IMR-90 (cell line): ENCODE measurements at regions not wholly inside any gene's neighbourhood (a gene's known extent, or its start where the extent isn't known, plus 50 kb on each side); places are given as distances from the start of the nearest gene placed in this dataset.

Source experiments
- ATAC-seq: fragments of 200-7000 bp; cut with Tn5 transposase; 2 replicates; pipeline ENCODE4 v1.9.1; 2020; ENCODE audit warnings: low read depth, mild to moderate bottlenecking, moderate library complexity
- BruUV-seq: library from RNA; stranded (reverse); fragments of 400-500 nt; replicated peaks from 2 replicates; lab custom pipeline; 2021; lab: Mats Ljungman, UMichigan
- CTCF ChIA-PET: fragments of 300-600 bp; formaldehyde crosslinking; extraction: SDS; loops from one replicate; lab custom pipeline; 2021; ENCODE audit warnings: antibody characterized with exemption; lab: Yijun Ruan, JAX
- POLR2A ChIA-PET: fragments of 300-600 bp; sonication (Branson Sonifier 250); formaldehyde crosslinking; loops from one replicate; lab custom pipeline; 2022; ENCODE audit warnings: antibody characterized with exemption; ENCODE audit not compliant: unreplicated experiment; lab: Charles Lee
- DNase-seq: peaks from one replicate; pipeline ENCODE4 v3.0.0; 2013
- H2AFZ ChIP-seq: replicated peaks from 2 replicates; pipeline ENCODE3; 2013; ENCODE audit warnings: low read length, mild to moderate bottlenecking; ENCODE audit not compliant: poor library complexity
- H2AK5ac ChIP-seq: 2 replicates; pipeline ENCODE4 v1.6.1; 2013; ENCODE audit warnings: low read depth, low read length, inconsistent platforms
- H2AK9ac ChIP-seq: replicated peaks from 2 replicates; pipeline ENCODE3; 2013; ENCODE audit warnings: mild to moderate bottlenecking, low read depth, low read length, moderate library complexity; ENCODE audit not compliant: poor library complexity
- H2BK120ac ChIP-seq: 2 replicates; pipeline ENCODE4 v1.6.1; 2013; ENCODE audit warnings: low read depth, low read length, inconsistent platforms
- H2BK15ac ChIP-seq: 3 replicates; pipeline ENCODE4 v1.6.1; 2013; ENCODE audit warnings: low read depth, low read length, inconsistent platforms
- H2BK20ac ChIP-seq: 2 replicates; pipeline ENCODE4 v1.6.1; 2013; ENCODE audit warnings: low read depth, mild to moderate bottlenecking, inconsistent platforms, low read length, moderate library complexity
- H2BK5ac ChIP-seq: 2 replicates; pipeline ENCODE4 v1.6.1; 2013; ENCODE audit warnings: mild to moderate bottlenecking, low read depth, low read length, inconsistent platforms; ENCODE audit not compliant: poor library complexity, severe bottlenecking
- H3K14ac ChIP-seq: replicated peaks from 2 replicates; pipeline ENCODE4 v1.6.1; 2013; ENCODE audit warnings: low read depth, low read length, inconsistent platforms
- H3K18ac ChIP-seq: 2 replicates; pipeline ENCODE4 v1.6.1; 2013; ENCODE audit warnings: low read depth, low read length, control low read depth
- H3K23ac ChIP-seq: 2 replicates; pipeline ENCODE4 v1.6.1; 2013; ENCODE audit warnings: low read depth, low read length, inconsistent platforms
- H3K27ac ChIP-seq: 2 replicates; pipeline ENCODE4 v1.5.1; 2013; ENCODE audit warnings: mild to moderate bottlenecking, control low read depth, low read length; ENCODE audit not compliant: insufficient read depth
- H3K27me3 ChIP-seq: 2 replicates; pipeline ENCODE4 v1.6.1; 2013; ENCODE audit warnings: low read length; ENCODE audit not compliant: control insufficient read depth, insufficient read depth
- H3K36me3 ChIP-seq: 2 replicates; pipeline ENCODE4 v1.6.1; 2013; ENCODE audit warnings: low read length, mixed read lengths; ENCODE audit not compliant: control insufficient read depth, insufficient read depth
- H3K4ac ChIP-seq: 2 replicates; pipeline ENCODE4 v1.6.1; 2013; ENCODE audit warnings: low read depth, low read length, inconsistent platforms
- H3K4me1 ChIP-seq: 2 replicates; pipeline ENCODE4 v1.6.1; 2013; ENCODE audit warnings: low read length, mixed read lengths; ENCODE audit not compliant: control insufficient read depth, insufficient read depth
- H3K4me2 ChIP-seq: 2 replicates; pipeline ENCODE4 v1.6.1; 2013; ENCODE audit warnings: low read depth, mild to moderate bottlenecking, control low read depth, low read length, moderate library complexity
- H3K4me3 ChIP-seq: 2 replicates; pipeline ENCODE4 v1.5.1; 2013; ENCODE audit warnings: low read depth, mild to moderate bottlenecking, control low read depth, low read length, moderate library complexity; ENCODE audit not compliant: insufficient read depth
- H3K56ac ChIP-seq: 2 replicates; pipeline ENCODE4 v1.6.1; 2013; ENCODE audit warnings: low read length, inconsistent platforms; ENCODE audit not compliant: insufficient read depth; ENCODE audit errors: extremely low read depth
- H3K79me1 ChIP-seq, 2 experiments: 2 replicates each; pipeline ENCODE4 v1.6.1; 2013; ENCODE audit warnings: low read length in 2 of 2, inconsistent platforms in 1 of 2, low read depth in 1 of 2
- H3K9ac ChIP-seq: 2 replicates; pipeline ENCODE4 v1.6.1; 2013; ENCODE audit warnings: low read depth, low read length, control low read depth
- H3K9me1 ChIP-seq: 2 replicates; pipeline ENCODE4 v1.6.1; 2013; ENCODE audit warnings: low read length, inconsistent platforms; ENCODE audit not compliant: insufficient read depth
- H3K9me3 ChIP-seq: 2 replicates; pipeline ENCODE4 v1.6.1; 2013; ENCODE audit warnings: low read length; ENCODE audit not compliant: control insufficient read depth, insufficient read depth
- H4K20me1 ChIP-seq: 2 replicates; pipeline ENCODE4 v1.6.1; 2013; ENCODE audit warnings: low read length, inconsistent platforms; ENCODE audit not compliant: insufficient read depth
- H4K5ac ChIP-seq: 2 replicates; pipeline ENCODE4 v1.6.1; 2013; ENCODE audit warnings: mild to moderate bottlenecking, low read depth, low read length, control low read depth
- H4K8ac ChIP-seq, 2 experiments: 2 replicates each; pipeline ENCODE4 v1.6.1; 2013; ENCODE audit warnings: low read depth in 2 of 2, low read length in 2 of 2, control low read depth in 1 of 2, inconsistent platforms in 1 of 2
- H4K91ac ChIP-seq: 2 replicates; pipeline ENCODE4 v1.6.1; 2013; ENCODE audit warnings: low read depth, low read length, inconsistent platforms; ENCODE audit not compliant: insufficient read depth
- BHLHE40 ChIP-seq: fragments of 150-350 bp; IDR thresholded peaks from 2 replicates; pipeline ENCODE4 v1.6.1; 2016; ENCODE audit warnings: mild to moderate bottlenecking, low read depth, low read length
- CEBPB ChIP-seq: IDR thresholded peaks from 2 replicates; pipeline ENCODE4 v1.6.1; 2012; ENCODE audit warnings: low read depth, low read length, improper control_type of control experiment
- CHD1 ChIP-seq: IDR thresholded peaks from 2 replicates; pipeline ENCODE4 v1.6.1; 2012; ENCODE audit warnings: low read depth, low read length, improper control_type of control experiment
- CTCF ChIP-seq: conservative IDR thresholded peaks from 2 replicates; pipeline ENCODE4 v1.5.1; 2012; ENCODE audit warnings: mild to moderate bottlenecking, low read depth, low read length, improper control_type of control experiment
- ELK1 ChIP-seq: fragments of 150-350 bp; IDR thresholded peaks from 2 replicates; pipeline ENCODE4 v1.6.1; 2016; ENCODE audit warnings: low read depth, mild to moderate bottlenecking, low read length, moderate library complexity, borderline replicate concordance
- MAFK ChIP-seq: IDR thresholded peaks from 2 replicates; pipeline ENCODE4 v1.6.1; 2012; ENCODE audit warnings: low read depth, low read length, improper control_type of control experiment
- MAZ ChIP-seq: IDR thresholded peaks from 2 replicates; pipeline ENCODE4 v1.6.1; 2012; ENCODE audit warnings: low read depth, mild to moderate bottlenecking, low read length, improper control_type of control experiment, moderate library complexity, borderline replicate concordance
- NFE2L2 ChIP-seq: fragments of 150-350 bp; IDR thresholded peaks from 2 replicates; pipeline ENCODE4 v1.6.1; 2016; ENCODE audit warnings: low read depth, mild to moderate bottlenecking, low read length
- POLR2A ChIP-seq: IDR thresholded peaks from 2 replicates; pipeline ENCODE4 v1.6.1; 2012; ENCODE audit warnings: mild to moderate bottlenecking, low read depth, low read length
- RAD21 ChIP-seq: IDR thresholded peaks from 2 replicates; pipeline ENCODE4 v1.6.1; 2012; ENCODE audit warnings: low read length, improper control_type of control experiment
- RCOR1 ChIP-seq: IDR thresholded peaks from 2 replicates; pipeline ENCODE4 v1.6.1; 2012; ENCODE audit warnings: mild to moderate bottlenecking, low read length, improper control_type of control experiment; ENCODE audit not compliant: insufficient replicate concordance
- SMC3 ChIP-seq: fragments of 150-350 bp; IDR thresholded peaks from 2 replicates; pipeline ENCODE4 v1.6.1; 2016; ENCODE audit warnings: low read depth, mild to moderate bottlenecking, antibody characterized with exemption, low read length, moderate library complexity
- USF2 ChIP-seq: fragments of 150-350 bp; IDR thresholded peaks from 2 replicates; pipeline ENCODE4 v1.6.1; 2017; ENCODE audit warnings: mild to moderate bottlenecking, antibody characterized with exemption, low read length, low read depth
- WGBS, 2 experiments: methylation state at CpG; one replicate each; pipeline versions ENCODE4 v1.1.5 to v1.1.7; 2013; ENCODE audit warnings: missing lambda C conversion rate in 2 of 2; ENCODE audit not compliant: insufficient read length in 1 of 2; ENCODE audit errors: extremely low coverage in 2 of 2; 5-methylcytosine and 5-hydroxymethylcytosine counted together
- dilution Hi-C: fragments of 300-500 bp; cut with HindIII; formaldehyde crosslinking; loops from one replicate; pipeline ENCODE4 v1.14.3; 2018; ENCODE audit warnings: low sequenced_read_pairs; ENCODE audit not compliant: unreplicated experiment
- in situ Hi-C: fragments of 300-500 bp; cut with MboI; formaldehyde crosslinking; loops from 3 replicates; pipeline ENCODE4 v1.14.3; 2019; ENCODE audit warnings: low sequenced_read_pairs, inconsistent platforms, mixed read lengths
- intact Hi-C: fragments of 100-400 bp; cut with micrococcal nuclease; formaldehyde crosslinking; loops from 2 replicates; pipeline ENCODE4 v1.10.0; 2022

- H3K9me3 ChIP-seq, result no peaks in the 10 kb centered on the region
- H3K27ac ChIP-seq, result no peak overlapping the region
- no peak overlapping the region for H3K56ac ChIP-seq
- no peak overlapping the region for H2AK9ac ChIP-seq
- no peaks in the 10 kb centered on the region for H3K27me3 ChIP-seq
- H4K91ac ChIP-seq, result no peak overlapping the region
- intact Hi-C loops (no loop called here), in situ Hi-C loops (no loop called here), dilution Hi-C loops (no loop called here)
- H4K8ac ChIP-seq, result no peak overlapping the region
- no peak overlapping the region for H2BK15ac ChIP-seq
- POLR2A ChIA-PET, result no interaction called here
- no peaks in the 10 kb centered on the region for H4K20me1 ChIP-seq
- no TSS peak for BruUV-seq
- no peak overlapping the region for H3K4me3 ChIP-seq
- no peak for TF ChIP-seq MAZ
- no peak for TF ChIP-seq NFE2L2
- TF ChIP-seq CEBPB, result no peak
- no peak for TF ChIP-seq BHLHE40
- no peak for TF ChIP-seq CTCF
- no peak for TF ChIP-seq USF2
- TF ChIP-seq RCOR1, result no peak
- TF ChIP-seq SMC3, result no peak
- no peak for TF ChIP-seq CHD1
- no peak for TF ChIP-seq ELK1
- no peak for TF ChIP-seq POLR2A
- TF ChIP-seq MAFK, result no peak
- no peak for TF ChIP-seq RAD21
- H3K9me1 ChIP-seq, result no peaks in the 10 kb centered on the region
- H3K79me1 ChIP-seq, result no peaks in the 10 kb centered on the region
- H2BK20ac ChIP-seq, result no peak overlapping the region
- no peak overlapping the region for H3K18ac ChIP-seq
- H3K36me3 ChIP-seq, result no peaks in the 10 kb centered on the region
- WGBS, 2 experiments, result no CpG with 5 or more reads among the region's 2 CpGs
- H2BK5ac ChIP-seq, result no peak overlapping the region
- no peak overlapping the region for H2AFZ ChIP-seq
- H2BK120ac ChIP-seq, result no peak overlapping the region
- H4K5ac ChIP-seq, result no peak overlapping the region
- no peak overlapping the region for H3K4me2 ChIP-seq
- no peak overlapping the region for H3K4ac ChIP-seq
- no peak overlapping the region for H2AK5ac ChIP-seq
- no peak overlapping the region for H3K14ac ChIP-seq
- H3K4me1 ChIP-seq, result no peaks in the 10 kb centered on the region
- ATAC-seq (no peak), DNase-seq (no peak)
- CTCF ChIA-PET, result no interaction called here
- H3K23ac ChIP-seq, result no peak overlapping the region
- no peak overlapping the region for H3K9ac ChIP-seq
Observed at GRCh38 chr6:106743612-106744011, 114.2 kb downstream of the QRSL1 start.
